Ascending aorta (tissue), 2 donors: ENCODE measurements at regions not wholly inside any gene's neighbourhood (a gene's known extent, or its start where the extent isn't known, plus 50 kb on each side); places are given as distances from the start of the nearest gene placed in this dataset.

Experiments used
- DNase-seq, 2 donors: peaks; one replicate each; pipeline ENCODE4 v3.0.0-alpha.2; 2019; ENCODE audit warnings: low spot score in 2 of 2
- H3K27ac ChIP-seq, 2 donors: fragments of 200-600 bp; sonication (generic); one replicate each; pipeline ENCODE4 v1.5.1; 2016 to 2017; ENCODE audit warnings: mild to moderate bottlenecking in 1 of 2
- H3K27me3 ChIP-seq: fragments of 200-600 bp; sonication (generic); one replicate; pipeline ENCODE4 v1.5.1; 2017
- H3K36me3 ChIP-seq, 2 donors: fragments of 200-600 bp; sonication (generic); one replicate each; pipeline ENCODE4 v1.5.1; 2016
- H3K4me1 ChIP-seq, 2 donors: fragments of 200-600 bp; sonication (generic); one replicate each; pipeline ENCODE4 v1.5.1; 2016 to 2017; ENCODE audit warnings: mild to moderate bottlenecking in 1 of 2
- H3K4me3 ChIP-seq, 2 donors: fragments of 200-600 bp; sonication (generic); one replicate each; pipeline ENCODE4 v1.5.1; 2016 to 2017; ENCODE audit warnings: mild to moderate bottlenecking in 1 of 2
- H3K9me3 ChIP-seq, 2 donors: fragments of 200-600 bp; sonication (generic); one replicate each; pipeline ENCODE4 v1.5.1; 2016
- CTCF ChIP-seq, 3 experiments: fragments of 200-600 bp in 2 of 3; fragments of 450-650 bp in 1 of 3; sonication (generic) in 2 of 3; IDR thresholded peaks; one replicate each; pipeline ENCODE4 v1.5.1; 2016 to 2019; ENCODE audit warnings: antibody characterized with exemption in 3 of 3, mild to moderate bottlenecking in 1 of 3, moderate library complexity in 1 of 3
- intact Hi-C: fragments of 100-400 bp; cut with DNase I; formaldehyde crosslinking; loops from one replicate; pipeline ENCODE4 v1.15.1; 2023

GRCh38 chr4:123561525-123561924 is 164.9 kb downstream of the SPRY1 start:
- Histone ChIP-seq H3K9me3 (no peaks in the 10 kb centered on the region), H3K27me3 (no peaks in the 10 kb centered on the region), H3K27ac (no peak overlapping the region), H3K4me1 (peaks cover 0 to 20% of the 10 kb centered on the region in 2 donors), H3K4me3 (no peak overlapping the region), H3K36me3 (no peaks in the 10 kb centered on the region)
- no peak for TF ChIP-seq CTCF (IDR thresholded peaks at IDR 0.05)
- intact Hi-C loops: loop anchor here (5.0 kb wide), 1 partner anchor 41 kb away; no protein-coding TSS in a partner anchor
- DNase-seq: no peak

- Histone ChIP-seq H3K27me3 (no peaks in the 10 kb centered on the region), H3K4me1 (peaks cover 0 to 17% of the 10 kb centered on the region in 2 donors), H3K4me3 (no peak overlapping the region), H3K36me3 (no peaks in the 10 kb centered on the region), H3K9me3 (no peaks in the 10 kb centered on the region), H3K27ac (no peak overlapping the region)
- intact Hi-C loops: loop anchor here (5.0 kb wide), 1 partner anchor 39 kb away; no protein-coding TSS in a partner anchor
- no peak for TF ChIP-seq CTCF (IDR thresholded peaks at IDR 0.05)
- no peak for DNase-seq
Measured at GRCh38 chr4:123562994-123563750, 166.6 kb downstream of the SPRY1 start.

- Histone ChIP-seq H3K27me3 (no peaks in the 10 kb centered on the region), H3K4me3 (no peak overlapping the region), H3K36me3 (no peaks in the 10 kb centered on the region), H3K4me1 (peaks cover 0 to 10% of the 10 kb centered on the region in 2 donors), H3K9me3 (no peaks in the 10 kb centered on the region), H3K27ac (no peak overlapping the region)
- peak; percentile 49 to 69 (median 66) for TF ChIP-seq CTCF (IDR thresholded peaks at IDR 0.05)
- intact Hi-C loops: loop anchor here (5.0 kb wide), 1 partner anchor 37 kb away; no protein-coding TSS in a partner anchor
- no peak for DNase-seq
Measured at GRCh38 chr4:123564758-123565346, 168.3 kb downstream of the SPRY1 start.

- no peak for DNase-seq
- H3K4me3 ChIP-seq: no peak overlapping the region
- no peaks in the 10 kb centered on the region for H3K27me3 ChIP-seq
- intact Hi-C loops: no loop called here
- H3K9me3 ChIP-seq: no peaks in the 10 kb centered on the region
- no peaks in the 10 kb centered on the region for H3K4me1 ChIP-seq
- H3K27ac ChIP-seq: no peak overlapping the region
- no peak for TF ChIP-seq CTCF (IDR thresholded peaks at IDR 0.05)
- H3K36me3 ChIP-seq: no peaks in the 10 kb centered on the region
Measured at GRCh38 chr4:123568936-123569335, 172.3 kb downstream of the SPRY1 start.

- no peak for TF ChIP-seq CTCF (IDR thresholded peaks at IDR 0.05)
- intact Hi-C loops: no loop called here
- H3K27me3 ChIP-seq: no peaks in the 10 kb centered on the region
- H3K4me3 ChIP-seq: no peak overlapping the region
- H3K36me3 ChIP-seq: no peaks in the 10 kb centered on the region
- no peak for DNase-seq
- no peaks in the 10 kb centered on the region for H3K9me3 ChIP-seq
- H3K4me1 ChIP-seq: no peaks in the 10 kb centered on the region
- H3K27ac ChIP-seq: no peak overlapping the region
Measured at GRCh38 chr4:123569541-123569940, 172.9 kb downstream of the SPRY1 start.
